Fibroblast of peridontal ligament (primary cell): ENCODE measurements at regions not wholly inside any gene's neighbourhood (a gene's known extent, or its start where the extent isn't known, plus 50 kb on each side); places are given as distances from the start of the nearest gene placed in this dataset.
"Not testable (repeated sequence)": the region's sequence is repeated elsewhere in the genome, so short reads cannot be mapped to it uniquely, and the experiment has no call there.

Source experiments
- DNase-seq: peaks from one replicate; pipeline ENCODE4 v3.0.0-alpha.2; 2010; ENCODE audit errors: extremely low read depth

GRCh38 chr9:30103647-30104394 is 2280.6 kb upstream of the ACO1 start:
- no peak for DNase-seq

GRCh38 chr9:30107134-30107533 is 2277.3 kb upstream of the ACO1 start:
- not testable (repeated sequence) for DNase-seq

- no peak for DNase-seq
Observed at GRCh38 chr9:30116673-30117217, 2267.7 kb upstream of the ACO1 start.

GRCh38 chr9:30120666-30121065 is 2263.8 kb upstream of the ACO1 start:
- DNase-seq: no peak

- DNase-seq: no peak
Observed at GRCh38 chr9:30121611-30122010, 2262.8 kb upstream of the ACO1 start.

GRCh38 chr9:30125881-30126280 is 2258.6 kb upstream of the ACO1 start:
- DNase-seq: no peak

- DNase-seq: no peak
Observed at GRCh38 chr9:30127371-30127770, 2257.1 kb upstream of the ACO1 start.

GRCh38 chr9:30140407-30140806 is 2244.0 kb upstream of the ACO1 start:
- no peak for DNase-seq

- no peak for DNase-seq
Observed at GRCh38 chr9:30160570-30160969, 2223.9 kb upstream of the ACO1 start.

GRCh38 chr9:30172206-30172605 is 2212.2 kb upstream of the ACO1 start:
- no peak for DNase-seq

GRCh38 chr9:30178610-30179009 is 2205.8 kb upstream of the ACO1 start:
- no peak for DNase-seq

- DNase-seq: no peak
Observed at GRCh38 chr9:30193421-30193820, 2191.0 kb upstream of the ACO1 start.

GRCh38 chr9:30196941-30197340 is 2187.5 kb upstream of the ACO1 start:
- DNase-seq: no peak

- no peak for DNase-seq
Observed at GRCh38 chr9:30197453-30197852, 2187.0 kb upstream of the ACO1 start.

GRCh38 chr9:30197954-30198353 is 2186.5 kb upstream of the ACO1 start:
- DNase-seq: no peak

- no peak for DNase-seq
Observed at GRCh38 chr9:30198463-30199309, 2185.8 kb upstream of the ACO1 start.

GRCh38 chr9:30201024-30201423 is 2183.4 kb upstream of the ACO1 start:
- no peak for DNase-seq

GRCh38 chr9:30235068-30235467 is 2149.4 kb upstream of the ACO1 start:
- DNase-seq: no peak

GRCh38 chr9:30235564-30235963 is 2148.9 kb upstream of the ACO1 start:
- DNase-seq: no peak

- DNase-seq: no peak
Observed at GRCh38 chr9:30239878-30240277, 2144.6 kb upstream of the ACO1 start.

- DNase-seq: no peak
Observed at GRCh38 chr9:30243467-30243866, 2141.0 kb upstream of the ACO1 start.

GRCh38 chr9:30244877-30245276 is 2139.6 kb upstream of the ACO1 start:
- DNase-seq: no peak

GRCh38 chr9:30250872-30251271 is 2133.6 kb upstream of the ACO1 start:
- DNase-seq: no peak
